VCaP (cell line): ENCODE measurements at regions not wholly inside any gene's neighbourhood (a gene's known extent, or its start where the extent isn't known, plus 50 kb on each side); places are given as distances from the start of the nearest gene placed in this dataset.

Source experiments
- H3K27ac ChIP-seq: fragments of 450-650 bp; 2 replicates; pipeline ENCODE4 v1.5.1; 2017
- TF ChIP-seq, protein P1 (sequence below): fragments of 450-650 bp; conservative IDR thresholded peaks from 2 replicates; pipeline ENCODE4 v1.5.1; 2017; ENCODE audit warnings: mild to moderate bottlenecking, moderate library complexity

DNA sequence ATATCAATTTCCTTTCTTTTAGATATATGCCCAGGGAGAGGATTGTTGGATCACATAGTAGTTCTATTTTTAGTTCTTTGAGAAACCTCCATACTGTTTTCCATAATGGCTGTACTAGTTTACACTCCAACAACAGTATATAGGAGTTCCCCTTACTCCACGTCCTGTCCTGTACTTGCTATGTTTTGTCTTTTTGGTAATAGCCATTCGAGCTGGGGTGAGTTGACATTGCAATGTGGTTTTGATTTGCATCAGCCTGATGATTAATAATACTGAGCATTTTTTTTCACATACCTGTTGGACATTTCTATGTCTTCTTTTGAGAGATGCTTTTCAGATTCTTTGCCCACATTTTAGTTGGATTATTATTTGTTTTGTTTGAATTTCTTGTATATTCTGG lies 445.9 kb downstream of the NTRK2 start:
- no peak overlapping the region for H3K27ac ChIP-seq
- TF ChIP-seq, protein P1, sequence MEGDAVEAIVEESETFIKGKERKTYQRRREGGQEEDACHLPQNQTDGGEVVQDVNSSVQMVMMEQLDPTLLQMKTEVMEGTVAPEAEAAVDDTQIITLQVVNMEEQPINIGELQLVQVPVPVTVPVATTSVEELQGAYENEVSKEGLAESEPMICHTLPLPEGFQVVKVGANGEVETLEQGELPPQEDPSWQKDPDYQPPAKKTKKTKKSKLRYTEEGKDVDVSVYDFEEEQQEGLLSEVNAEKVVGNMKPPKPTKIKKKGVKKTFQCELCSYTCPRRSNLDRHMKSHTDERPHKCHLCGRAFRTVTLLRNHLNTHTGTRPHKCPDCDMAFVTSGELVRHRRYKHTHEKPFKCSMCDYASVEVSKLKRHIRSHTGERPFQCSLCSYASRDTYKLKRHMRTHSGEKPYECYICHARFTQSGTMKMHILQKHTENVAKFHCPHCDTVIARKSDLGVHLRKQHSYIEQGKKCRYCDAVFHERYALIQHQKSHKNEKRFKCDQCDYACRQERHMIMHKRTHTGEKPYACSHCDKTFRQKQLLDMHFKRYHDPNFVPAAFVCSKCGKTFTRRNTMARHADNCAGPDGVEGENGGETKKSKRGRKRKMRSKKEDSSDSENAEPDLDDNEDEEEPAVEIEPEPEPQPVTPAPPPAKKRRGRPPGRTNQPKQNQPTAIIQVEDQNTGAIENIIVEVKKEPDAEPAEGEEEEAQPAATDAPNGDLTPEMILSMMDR, result no peak

DNA sequence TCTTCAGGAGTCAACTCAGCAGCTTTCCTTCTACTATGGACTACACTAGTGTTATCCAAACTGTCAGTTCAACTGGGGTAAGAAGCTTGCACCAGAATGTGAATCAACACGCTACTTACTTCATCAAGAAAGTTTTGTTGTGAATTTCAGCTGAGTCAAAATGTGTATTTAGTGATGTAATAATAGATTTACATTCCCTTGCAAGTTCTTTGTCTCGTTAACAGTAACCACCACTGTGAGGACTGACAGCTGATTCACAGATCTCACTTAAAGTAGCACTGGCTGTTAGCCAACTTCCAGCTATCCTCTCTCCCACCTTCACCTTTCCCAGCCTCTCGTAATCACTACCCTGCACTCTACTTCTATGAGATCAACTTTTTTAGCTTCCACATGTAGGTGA lies 445.3 kb downstream of the NTRK2 start:
- TF ChIP-seq, protein P1, result no peak
- no peak overlapping the region for H3K27ac ChIP-seq

DNA sequence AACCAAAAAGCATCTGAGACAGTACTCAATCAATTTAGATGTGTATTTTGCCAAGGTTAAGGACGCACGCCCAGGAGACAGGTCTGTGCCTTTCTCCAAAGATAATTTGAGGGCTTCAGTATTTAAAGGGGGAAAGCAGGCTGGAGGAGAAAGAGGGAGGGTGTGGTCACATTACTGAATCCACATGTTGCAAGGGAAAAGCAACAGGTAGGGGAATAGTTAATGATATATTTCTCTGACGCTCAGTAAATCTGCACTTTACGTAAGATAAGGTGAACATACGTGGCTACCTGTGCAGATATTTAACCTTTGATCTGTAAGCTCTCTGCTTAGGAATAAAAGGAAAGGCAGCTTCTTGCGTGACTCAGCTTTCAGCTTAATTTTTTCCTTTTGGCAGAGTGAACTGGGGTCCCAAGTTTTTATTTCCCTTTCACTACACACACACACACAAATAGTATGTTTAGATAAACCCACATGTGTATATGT lies 443.4 kb downstream of the NTRK2 start:
- no peak overlapping the region for H3K27ac ChIP-seq
- TF ChIP-seq, protein P1, result no peak

DNA sequence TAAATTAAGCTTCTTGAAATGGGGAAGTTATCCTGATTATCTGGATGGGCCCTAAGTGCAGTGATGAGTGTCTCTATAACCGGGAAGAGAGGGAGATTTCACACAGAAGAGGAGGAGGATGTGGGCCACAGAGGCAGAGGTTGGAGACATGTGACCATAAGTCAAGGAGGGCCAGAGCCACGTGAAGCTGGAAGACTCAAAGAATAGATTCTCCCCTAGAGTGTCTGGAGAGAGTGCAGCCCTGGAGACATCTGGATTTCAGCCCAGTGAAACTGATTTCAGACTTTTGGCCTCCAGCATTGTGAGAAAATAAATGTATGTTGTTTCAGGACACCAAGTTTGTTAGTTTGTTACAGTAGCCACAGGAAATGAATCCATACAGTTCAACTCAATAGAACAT lies 442.9 kb downstream of the NTRK2 start:
- H3K27ac ChIP-seq, result no peak overlapping the region
- TF ChIP-seq, protein P1, result no peak

DNA sequence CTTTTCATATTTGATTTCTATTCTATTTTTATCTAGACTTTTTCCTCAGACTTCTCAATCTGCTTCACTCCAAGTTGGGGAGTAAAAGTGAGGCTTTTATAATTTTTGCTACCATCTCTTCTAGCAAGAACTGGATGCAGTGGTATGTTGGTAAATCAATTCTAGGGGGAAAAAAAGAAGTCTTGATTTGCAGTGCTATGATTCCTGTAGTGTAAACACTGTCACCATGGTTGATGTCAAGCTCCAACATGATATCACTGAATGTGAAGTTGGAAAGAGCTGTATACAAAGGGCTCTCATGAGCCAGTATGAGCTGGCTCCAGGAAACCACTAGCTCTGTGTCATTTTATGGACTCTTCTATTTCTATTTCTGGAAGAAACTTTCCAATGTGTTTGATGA lies 439.2 kb downstream of the NTRK2 start:
- no peak overlapping the region for H3K27ac ChIP-seq
- TF ChIP-seq, protein P1, result no peak

DNA sequence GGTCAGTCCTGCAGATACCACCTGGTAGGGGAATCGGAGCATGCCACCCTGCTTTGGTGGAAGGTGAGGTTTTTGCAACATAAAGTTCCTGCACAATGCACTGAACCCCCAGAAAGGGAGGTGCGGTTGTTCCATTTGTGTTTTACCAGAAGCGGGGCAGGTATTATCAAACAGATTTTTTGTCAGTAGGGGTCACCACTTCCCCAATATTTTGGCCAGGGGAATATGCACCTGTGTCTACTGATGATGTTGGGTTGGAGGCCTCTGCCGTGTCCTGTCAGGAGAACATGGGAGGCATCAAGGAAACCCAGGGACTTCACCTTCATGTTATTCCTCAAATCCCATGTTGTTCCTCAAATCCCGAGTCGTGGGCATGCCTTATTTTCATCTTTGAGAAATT lies 438.7 kb downstream of the NTRK2 start:
- TF ChIP-seq, protein P1, result no peak

DNA sequence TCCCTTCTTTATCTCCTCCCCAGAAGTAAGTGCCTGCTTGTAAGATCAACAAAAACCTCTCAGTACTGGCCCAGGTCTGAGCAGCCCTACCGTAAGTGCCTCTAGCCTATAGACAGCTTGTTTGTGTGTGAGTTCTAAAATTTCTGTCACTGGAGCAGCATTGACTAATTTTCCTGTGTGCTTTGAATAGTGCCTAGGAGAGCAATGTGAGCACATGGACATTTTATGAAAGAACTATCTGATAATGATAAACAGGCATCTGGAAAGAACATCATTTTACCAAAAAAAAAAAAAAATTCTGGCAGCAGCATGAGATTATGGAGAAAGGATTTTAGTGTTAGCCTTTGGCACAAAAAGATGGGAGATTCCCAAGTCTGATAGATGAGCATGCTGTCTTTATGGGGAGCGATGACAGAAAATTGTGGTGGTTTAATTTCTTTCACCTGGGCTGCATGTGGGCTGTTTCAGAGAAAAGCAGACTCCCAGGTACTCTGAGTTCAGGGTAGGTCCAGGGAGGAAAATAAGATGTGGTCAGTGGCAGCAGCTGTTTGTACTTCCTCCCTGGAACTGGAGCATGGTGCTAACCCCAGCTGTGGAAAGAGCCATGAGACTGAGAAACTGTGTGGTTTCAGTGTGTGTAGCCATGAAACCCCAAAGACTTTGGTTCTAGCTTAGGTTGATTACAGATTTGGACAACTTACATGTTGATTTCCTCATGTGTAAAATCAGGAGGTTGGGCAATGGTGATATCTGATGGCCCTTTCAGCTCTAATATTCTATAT lies 419.9 kb downstream of the NTRK2 start:
- no peak overlapping the region for H3K27ac ChIP-seq
- TF ChIP-seq, protein P1, result no peak

More for the DNA sequence above, 438.7 kb downstream of the NTRK2 start:
- H3K27ac ChIP-seq, result no peak overlapping the region
